ENCODE measurements at regions not wholly inside any gene's neighbourhood (a gene's known extent, or its start where the extent isn't known, plus 50 kb on each side); places are given as distances from the start of the nearest gene placed in this dataset.

DNA sequence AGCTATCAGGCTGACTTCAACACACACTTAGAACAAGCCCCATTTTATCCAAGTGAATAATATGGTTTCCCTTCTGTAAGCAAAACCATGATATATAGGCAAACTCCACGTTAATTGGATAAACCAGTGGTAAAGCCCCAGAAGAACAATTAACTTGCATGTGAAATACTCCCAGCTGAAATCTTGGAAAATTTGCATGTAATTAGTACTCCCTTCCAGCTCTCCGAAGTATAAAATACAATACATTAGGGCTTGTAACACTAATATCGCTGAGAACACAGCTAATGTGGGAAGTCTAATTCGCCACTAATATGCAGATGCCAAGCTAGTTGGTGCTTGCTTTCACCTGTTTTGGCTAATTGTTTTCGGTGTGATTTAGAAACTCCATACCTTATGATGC lies 859.0 kb upstream of the AUTS2 start:
- no peak for TF ChIP-seq IKZF3 (tag by site-specific recombination; IDR thresholded peaks at IDR 0.05)
- TF ChIP-seq, protein P1, sequence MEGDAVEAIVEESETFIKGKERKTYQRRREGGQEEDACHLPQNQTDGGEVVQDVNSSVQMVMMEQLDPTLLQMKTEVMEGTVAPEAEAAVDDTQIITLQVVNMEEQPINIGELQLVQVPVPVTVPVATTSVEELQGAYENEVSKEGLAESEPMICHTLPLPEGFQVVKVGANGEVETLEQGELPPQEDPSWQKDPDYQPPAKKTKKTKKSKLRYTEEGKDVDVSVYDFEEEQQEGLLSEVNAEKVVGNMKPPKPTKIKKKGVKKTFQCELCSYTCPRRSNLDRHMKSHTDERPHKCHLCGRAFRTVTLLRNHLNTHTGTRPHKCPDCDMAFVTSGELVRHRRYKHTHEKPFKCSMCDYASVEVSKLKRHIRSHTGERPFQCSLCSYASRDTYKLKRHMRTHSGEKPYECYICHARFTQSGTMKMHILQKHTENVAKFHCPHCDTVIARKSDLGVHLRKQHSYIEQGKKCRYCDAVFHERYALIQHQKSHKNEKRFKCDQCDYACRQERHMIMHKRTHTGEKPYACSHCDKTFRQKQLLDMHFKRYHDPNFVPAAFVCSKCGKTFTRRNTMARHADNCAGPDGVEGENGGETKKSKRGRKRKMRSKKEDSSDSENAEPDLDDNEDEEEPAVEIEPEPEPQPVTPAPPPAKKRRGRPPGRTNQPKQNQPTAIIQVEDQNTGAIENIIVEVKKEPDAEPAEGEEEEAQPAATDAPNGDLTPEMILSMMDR (tag by site-specific recombination; IDR thresholded peaks at IDR 0.05) = no peak
- no peak for TF ChIP-seq ZSCAN16 (tag by site-specific recombination; IDR thresholded peaks at IDR 0.05)
- no peak for TF ChIP-seq ZNF530 (tag by site-specific recombination; IDR thresholded peaks at IDR 0.05; ENCODE audit: low read depth)
- no peak for TF ChIP-seq ZNF76 (tag by site-specific recombination; IDR thresholded peaks at IDR 0.05; ENCODE audit: borderline replicate concordance, low read depth)
- no peak for TF ChIP-seq BCL11A (tag by site-specific recombination; IDR thresholded peaks at IDR 0.05; ENCODE audit: low read depth)

Measured in HEK293 (cell line).